ACC112 (cell line): ENCODE measurements at regions not wholly inside any gene's neighbourhood (a gene's known extent, or its start where the extent isn't known, plus 50 kb on each side); places are given as distances from the start of the nearest gene placed in this dataset.
"Not testable (repeated sequence)": the region's sequence is repeated elsewhere in the genome, so short reads cannot be mapped to it uniquely, and the experiment has no call there.

Experiments used
- H2AFZ ChIP-seq: fragments of 200-600 bp; sonication (generic); one replicate; pipeline ENCODE4 v1.6.0; 2017; ENCODE audit warnings: antibody characterized with exemption, low read length; ENCODE audit not compliant: unreplicated experiment
- H3K27ac ChIP-seq: fragments of 200-600 bp; sonication (generic); 2 replicates; pipeline ENCODE4 v1.5.1; 2014; ENCODE audit warnings: low read depth, mild to moderate bottlenecking, antibody characterized with exemption, low read length, moderate library complexity
- H3K27me3 ChIP-seq: fragments of 200-600 bp; sonication (generic); 2 replicates; pipeline ENCODE4 v1.6.1; 2014; ENCODE audit warnings: mild to moderate bottlenecking, antibody characterized with exemption, low read length, moderate library complexity, mixed read lengths; ENCODE audit not compliant: insufficient read depth
- H3K36me3 ChIP-seq: fragments of 200-600 bp; sonication (generic); 2 replicates; pipeline ENCODE4 v1.6.1; 2016; ENCODE audit warnings: mild to moderate bottlenecking, antibody characterized with exemption, low read length, moderate library complexity, mixed read lengths; ENCODE audit not compliant: insufficient read depth
- H3K4me1 ChIP-seq: fragments of 200-600 bp; sonication (generic); one replicate; pipeline ENCODE4 v1.6.1; 2016; ENCODE audit warnings: low read length, mixed read lengths; ENCODE audit not compliant: insufficient read depth, unreplicated experiment, control insufficient read depth
- H3K4me3 ChIP-seq: fragments of 200-600 bp; sonication (generic); 2 replicates; pipeline ENCODE4 v1.5.1; 2014; ENCODE audit warnings: mild to moderate bottlenecking, low read depth, low read length
- H3K79me2 ChIP-seq: fragments of 200-600 bp; sonication (generic); one replicate; pipeline ENCODE4 v1.6.0; 2016; ENCODE audit warnings: low read length; ENCODE audit not compliant: control insufficient read depth, unreplicated experiment, insufficient read depth

GRCh38 chr9:32177396-32177795 lies 207.0 kb upstream of the ACO1 start:
- Histone ChIP-seq H3K27me3 (no peaks in the 10 kb centered on the region), H2AFZ (no peak overlapping the region), H3K79me2 (no peaks in the 10 kb centered on the region), H3K27ac (no peak overlapping the region), H3K4me3 (no peak overlapping the region), H3K36me3 (no peaks in the 10 kb centered on the region), H3K4me1 (no peaks in the 10 kb centered on the region)

- Histone ChIP-seq H3K4me3 (no peak overlapping the region), H3K27me3 (no peaks in the 10 kb centered on the region), H3K27ac (no peak overlapping the region), H3K4me1 (no peaks in the 10 kb centered on the region), H2AFZ (no peak overlapping the region), H3K36me3 (no peaks in the 10 kb centered on the region), H3K79me2 (no peaks in the 10 kb centered on the region)
Measured at GRCh38 chr9:32180597-32180996, 203.8 kb upstream of the ACO1 start.

- H3K79me2 ChIP-seq, result no peaks in the 10 kb centered on the region
- H3K36me3 ChIP-seq, result no peaks in the 10 kb centered on the region
- H2AFZ ChIP-seq, result no peak overlapping the region
- no peak overlapping the region for H3K27ac ChIP-seq
- no peaks in the 10 kb centered on the region for H3K4me1 ChIP-seq
- no peaks in the 10 kb centered on the region for H3K27me3 ChIP-seq
- no peak overlapping the region for H3K4me3 ChIP-seq
Measured at GRCh38 chr9:32200241-32200640, 184.2 kb upstream of the ACO1 start.

DNA sequence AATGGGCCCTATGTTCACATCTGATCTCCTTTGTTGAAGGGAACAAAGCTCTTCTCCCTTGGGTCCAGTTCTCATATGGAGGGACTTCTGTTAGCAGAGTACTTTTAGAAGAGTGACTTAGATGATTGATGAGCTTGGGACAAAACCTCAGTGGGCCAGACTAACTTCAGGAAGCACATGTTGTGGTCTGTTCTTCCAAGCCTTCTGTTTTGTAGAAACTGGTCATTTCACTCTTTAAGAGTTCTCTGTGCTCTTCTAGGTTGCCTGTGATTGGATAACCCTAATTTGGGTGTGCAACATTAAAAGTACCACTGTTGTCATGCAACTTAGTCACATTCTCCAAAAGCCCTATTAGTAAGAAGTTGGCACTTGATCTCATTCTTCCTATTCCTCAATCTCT lies 183.5 kb upstream of the ACO1 start:
- H2AFZ ChIP-seq, result no peak overlapping the region
- no peaks in the 10 kb centered on the region for H3K79me2 ChIP-seq
- no peaks in the 10 kb centered on the region for H3K36me3 ChIP-seq
- H3K4me3 ChIP-seq, result no peak overlapping the region
- no peak overlapping the region for H3K27ac ChIP-seq
- no peaks in the 10 kb centered on the region for H3K27me3 ChIP-seq
- H3K4me1 ChIP-seq, result no peaks in the 10 kb centered on the region

DNA sequence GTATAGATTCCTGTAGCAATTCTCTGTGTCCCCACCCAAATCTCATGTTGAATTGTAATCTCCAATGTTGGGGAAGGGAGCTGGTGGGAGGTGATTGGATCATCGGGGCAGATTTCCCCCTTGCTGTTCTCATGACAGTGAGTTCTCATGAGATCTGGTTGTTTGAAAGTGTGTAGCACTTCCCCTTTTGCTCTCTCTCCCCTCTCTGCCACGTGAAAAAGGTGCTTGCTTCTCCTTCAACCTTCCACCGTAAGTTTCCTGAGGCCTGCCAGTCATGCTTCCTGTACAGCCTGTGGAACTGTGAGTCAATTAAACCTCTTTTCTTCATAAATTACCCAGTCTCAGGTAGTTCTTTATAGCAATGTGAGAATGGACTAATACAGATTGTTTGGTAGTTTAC lies 175.3 kb upstream of the ACO1 start:
- H3K36me3 ChIP-seq, H3K79me2 ChIP-seq, H3K27ac ChIP-seq, H3K4me1 ChIP-seq, H2AFZ ChIP-seq, H3K4me3 ChIP-seq, H3K27me3 ChIP-seq: not testable (repeated sequence)

GRCh38 chr9:32218100-32218767 lies 166.2 kb upstream of the ACO1 start:
- Histone ChIP-seq H3K27me3 (no peaks in the 10 kb centered on the region), H3K4me3 (no peak overlapping the region), H3K79me2 (no peaks in the 10 kb centered on the region), H2AFZ (no peak overlapping the region), H3K27ac (no peak overlapping the region), H3K36me3 (no peaks in the 10 kb centered on the region), H3K4me1 (no peaks in the 10 kb centered on the region)

DNA sequence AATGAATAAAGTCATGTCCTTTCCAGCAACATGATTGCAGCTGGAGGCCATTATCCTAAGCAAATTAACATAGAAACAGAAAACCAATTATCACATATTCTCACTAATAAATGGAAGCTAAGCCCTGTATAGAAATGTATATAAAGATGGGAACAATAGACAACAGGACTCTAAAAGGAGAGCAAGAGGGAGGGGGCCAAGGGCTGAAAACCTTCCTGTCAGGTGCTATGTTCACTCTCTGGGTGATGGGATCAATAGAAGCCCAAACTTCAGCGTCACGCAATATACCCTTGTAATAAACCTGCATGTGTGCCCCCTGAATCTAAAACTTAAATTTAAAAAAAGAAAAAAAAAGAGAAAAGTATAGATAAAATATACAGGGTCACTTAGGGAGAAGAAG lies 163.7 kb upstream of the ACO1 start:
- Histone ChIP-seq H3K27me3 (no peaks in the 10 kb centered on the region), H3K4me3 (no peak overlapping the region), H3K36me3 (no peaks in the 10 kb centered on the region), H2AFZ (no peak overlapping the region), H3K4me1 (no peaks in the 10 kb centered on the region), H3K27ac (no peak overlapping the region), H3K79me2 (no peaks in the 10 kb centered on the region)

- Histone ChIP-seq H3K4me3 (no peak overlapping the region), H3K27ac (no peak overlapping the region), H2AFZ (no peak overlapping the region), H3K36me3 (no peaks in the 10 kb centered on the region), H3K79me2 (no peaks in the 10 kb centered on the region), H3K27me3 (no peaks in the 10 kb centered on the region), H3K4me1 (no peaks in the 10 kb centered on the region)
Measured at GRCh38 chr9:32234451-32234850, 150.0 kb upstream of the ACO1 start.

- no peak overlapping the region for H2AFZ ChIP-seq
- no peaks in the 10 kb centered on the region for H3K4me1 ChIP-seq
- H3K27me3 ChIP-seq, result peaks cover 14% of the 10 kb centered on the region
- no peaks in the 10 kb centered on the region for H3K36me3 ChIP-seq
- H3K79me2 ChIP-seq, result no peaks in the 10 kb centered on the region
- H3K4me3 ChIP-seq, result no peak overlapping the region
- H3K27ac ChIP-seq, result no peak overlapping the region
Measured at GRCh38 chr9:32247168-32247567, 137.3 kb upstream of the ACO1 start.

- Histone ChIP-seq H2AFZ (no peak overlapping the region), H3K4me3 (no peak overlapping the region), H3K36me3 (no peaks in the 10 kb centered on the region), H3K27ac (no peak overlapping the region), H3K27me3 (peaks cover 20% of the 10 kb centered on the region), H3K79me2 (no peaks in the 10 kb centered on the region), H3K4me1 (no peaks in the 10 kb centered on the region)
Measured at GRCh38 chr9:32248189-32248712, 136.2 kb upstream of the ACO1 start.

DNA sequence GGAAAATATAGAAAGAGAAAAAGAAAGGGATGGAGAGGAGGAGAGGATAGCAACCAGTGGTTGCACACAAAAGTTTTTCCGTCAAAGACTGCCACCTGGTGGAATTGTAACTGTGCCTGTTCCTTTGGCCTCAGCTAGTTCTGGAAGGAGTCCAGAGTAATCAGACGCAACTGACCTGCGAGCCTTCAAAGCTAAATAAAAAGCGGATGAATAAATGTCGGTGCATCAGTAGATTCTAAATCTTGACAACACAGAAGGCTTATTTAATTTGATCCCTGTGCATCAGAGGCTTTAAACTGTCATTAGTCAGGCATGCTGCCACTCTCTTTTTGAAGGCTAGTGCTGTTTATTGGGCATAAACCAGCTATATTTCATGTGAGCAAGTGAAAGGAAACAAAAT lies 132.9 kb upstream of the ACO1 start:
- no peaks in the 10 kb centered on the region for H3K79me2 ChIP-seq
- H3K27ac ChIP-seq, result no peak overlapping the region
- no peaks in the 10 kb centered on the region for H3K36me3 ChIP-seq
- H3K4me1 ChIP-seq, result no peaks in the 10 kb centered on the region
- H3K4me3 ChIP-seq, result no peak overlapping the region
- H3K27me3 ChIP-seq, result peaks cover 25% of the 10 kb centered on the region
- H2AFZ ChIP-seq, result no peak overlapping the region
